ENCODE measurements at regions not wholly inside any gene's neighbourhood (a gene's known extent, or its start where the extent isn't known, plus 50 kb on each side); places are given as distances from the start of the nearest gene placed in this dataset.

DNA sequence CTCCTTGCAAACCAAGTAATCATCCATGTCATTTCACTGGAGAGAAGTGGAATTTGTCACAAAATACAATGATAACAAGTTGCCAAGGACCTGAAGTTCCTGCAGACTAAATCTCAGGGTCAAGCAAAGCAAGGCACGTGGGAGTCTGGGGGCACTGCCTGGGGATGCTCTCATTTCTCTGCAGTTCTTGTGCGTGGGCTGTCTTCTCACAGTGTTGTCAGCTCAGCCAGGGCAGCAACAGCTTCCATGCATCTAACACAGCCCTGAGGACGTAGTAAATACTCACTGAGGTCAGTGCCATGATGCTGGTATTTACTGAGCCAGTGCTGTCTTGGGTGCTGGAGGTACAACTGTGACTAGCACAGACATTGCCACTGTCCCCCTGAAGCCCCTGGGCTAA is 62.9 kb upstream of the CMKLR1 start:
- no peaks in the 10 kb centered on the region for H3K9me3 Mint-ChIP-seq (ENCODE audit: unreplicated experiment)
- H3K27ac Mint-ChIP-seq (ENCODE audit: unreplicated experiment) = no peak overlapping the region
- DNase-seq (ENCODE audit: low spot score) = no peak
- H3K4me3 Mint-ChIP-seq (ENCODE audit: unreplicated experiment) = no peak overlapping the region
- no peaks in the 10 kb centered on the region for H3K27me3 Mint-ChIP-seq (ENCODE audit: unreplicated experiment)
- no peaks in the 10 kb centered on the region for H3K4me1 Mint-ChIP-seq (ENCODE audit: unreplicated experiment)
- no peaks in the 10 kb centered on the region for H3K36me3 Mint-ChIP-seq (ENCODE audit: low read depth, unreplicated experiment)
- TF ChIP-seq, protein P1, sequence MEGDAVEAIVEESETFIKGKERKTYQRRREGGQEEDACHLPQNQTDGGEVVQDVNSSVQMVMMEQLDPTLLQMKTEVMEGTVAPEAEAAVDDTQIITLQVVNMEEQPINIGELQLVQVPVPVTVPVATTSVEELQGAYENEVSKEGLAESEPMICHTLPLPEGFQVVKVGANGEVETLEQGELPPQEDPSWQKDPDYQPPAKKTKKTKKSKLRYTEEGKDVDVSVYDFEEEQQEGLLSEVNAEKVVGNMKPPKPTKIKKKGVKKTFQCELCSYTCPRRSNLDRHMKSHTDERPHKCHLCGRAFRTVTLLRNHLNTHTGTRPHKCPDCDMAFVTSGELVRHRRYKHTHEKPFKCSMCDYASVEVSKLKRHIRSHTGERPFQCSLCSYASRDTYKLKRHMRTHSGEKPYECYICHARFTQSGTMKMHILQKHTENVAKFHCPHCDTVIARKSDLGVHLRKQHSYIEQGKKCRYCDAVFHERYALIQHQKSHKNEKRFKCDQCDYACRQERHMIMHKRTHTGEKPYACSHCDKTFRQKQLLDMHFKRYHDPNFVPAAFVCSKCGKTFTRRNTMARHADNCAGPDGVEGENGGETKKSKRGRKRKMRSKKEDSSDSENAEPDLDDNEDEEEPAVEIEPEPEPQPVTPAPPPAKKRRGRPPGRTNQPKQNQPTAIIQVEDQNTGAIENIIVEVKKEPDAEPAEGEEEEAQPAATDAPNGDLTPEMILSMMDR (IDR thresholded peaks at IDR 0.05; ENCODE audit: unreplicated experiment) = no peak

GRCh38 chr12:108400900-108401480 is 61.9 kb upstream of the CMKLR1 start:
- no peaks in the 10 kb centered on the region for H3K9me3 Mint-ChIP-seq (ENCODE audit: unreplicated experiment)
- DNase-seq (ENCODE audit: low spot score) = no peak
- H3K27me3 Mint-ChIP-seq (ENCODE audit: unreplicated experiment) = no peaks in the 10 kb centered on the region
- H3K4me1 Mint-ChIP-seq (ENCODE audit: unreplicated experiment) = no peaks in the 10 kb centered on the region
- H3K4me3 Mint-ChIP-seq (ENCODE audit: unreplicated experiment) = no peak overlapping the region
- no peaks in the 10 kb centered on the region for H3K36me3 Mint-ChIP-seq (ENCODE audit: low read depth, unreplicated experiment)
- H3K27ac Mint-ChIP-seq (ENCODE audit: unreplicated experiment) = no peak overlapping the region
- TF ChIP-seq, protein P1 (IDR thresholded peaks at IDR 0.05; ENCODE audit: unreplicated experiment) = no peak

GRCh38 chr12:108400481-108400880 is 61.4 kb upstream of the CMKLR1 start:
- Mint-ChIP-seq H3K4me3 (ENCODE audit: unreplicated experiment) (no peak overlapping the region), H3K27me3 (ENCODE audit: unreplicated experiment) (no peaks in the 10 kb centered on the region), H3K27ac (ENCODE audit: unreplicated experiment) (no peak overlapping the region), H3K4me1 (ENCODE audit: unreplicated experiment) (no peaks in the 10 kb centered on the region), H3K9me3 (ENCODE audit: unreplicated experiment) (no peaks in the 10 kb centered on the region), H3K36me3 (ENCODE audit: low read depth, unreplicated experiment) (no peaks in the 10 kb centered on the region)
- no peak for DNase-seq (ENCODE audit: low spot score)
- TF ChIP-seq, protein P1 (IDR thresholded peaks at IDR 0.05; ENCODE audit: unreplicated experiment) = no peak

DNA sequence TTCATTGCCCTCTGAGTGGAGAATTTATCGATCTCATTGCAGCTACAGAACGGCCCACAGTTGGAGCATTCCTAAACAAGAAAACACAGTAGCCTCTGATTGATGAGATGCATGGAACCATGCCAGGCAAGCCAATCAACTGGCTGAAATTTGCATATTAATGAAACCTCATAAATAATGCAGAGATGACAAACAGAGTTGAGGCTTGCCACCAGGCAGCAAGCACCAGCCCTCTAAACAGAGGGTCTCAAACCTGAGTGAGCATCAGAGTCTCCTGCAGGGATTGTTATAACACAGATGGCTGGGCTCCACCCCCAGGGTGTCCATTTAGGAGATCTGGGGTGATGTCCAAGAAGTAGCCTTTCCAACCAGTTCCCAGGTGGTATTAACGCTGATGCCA is 60.9 kb upstream of the CMKLR1 start:
- Mint-ChIP-seq H3K9me3 (ENCODE audit: unreplicated experiment) (no peaks in the 10 kb centered on the region), H3K4me3 (ENCODE audit: unreplicated experiment) (no peak overlapping the region), H3K27me3 (ENCODE audit: unreplicated experiment) (no peaks in the 10 kb centered on the region), H3K36me3 (ENCODE audit: low read depth, unreplicated experiment) (no peaks in the 10 kb centered on the region), H3K27ac (ENCODE audit: unreplicated experiment) (no peak overlapping the region), H3K4me1 (ENCODE audit: unreplicated experiment) (no peaks in the 10 kb centered on the region)
- DNase-seq (ENCODE audit: low spot score) = no peak
- TF ChIP-seq, protein P1 (IDR thresholded peaks at IDR 0.05; ENCODE audit: unreplicated experiment) = no peak

DNA sequence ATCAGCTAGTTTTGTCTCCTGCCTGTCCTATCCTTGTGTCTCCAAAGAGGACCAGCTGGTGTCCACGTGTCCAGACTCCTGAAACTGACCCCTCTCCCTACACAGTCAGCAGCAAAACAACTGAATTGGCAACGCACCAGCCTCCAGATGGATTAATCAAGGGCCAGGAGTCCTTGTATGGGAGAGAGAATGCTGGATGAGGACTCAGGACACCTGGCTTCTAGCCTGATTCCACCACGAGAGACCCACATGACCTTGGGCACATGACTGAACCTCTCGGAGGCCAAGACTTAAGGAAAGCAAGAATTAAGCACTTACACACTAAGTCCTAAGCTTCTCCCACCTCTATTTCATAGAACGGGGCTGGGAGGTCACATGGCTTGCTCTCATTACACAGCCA is 60.4 kb upstream of the CMKLR1 start:
- no peak for DNase-seq (ENCODE audit: low spot score)
- H3K36me3 Mint-ChIP-seq (ENCODE audit: low read depth, unreplicated experiment) = no peaks in the 10 kb centered on the region
- H3K4me1 Mint-ChIP-seq (ENCODE audit: unreplicated experiment) = no peaks in the 10 kb centered on the region
- H3K9me3 Mint-ChIP-seq (ENCODE audit: unreplicated experiment) = no peaks in the 10 kb centered on the region
- H3K27me3 Mint-ChIP-seq (ENCODE audit: unreplicated experiment) = no peaks in the 10 kb centered on the region
- TF ChIP-seq, protein P1 (IDR thresholded peaks at IDR 0.05; ENCODE audit: unreplicated experiment) = no peak
- H3K4me3 Mint-ChIP-seq (ENCODE audit: unreplicated experiment) = no peak overlapping the region
- H3K27ac Mint-ChIP-seq (ENCODE audit: unreplicated experiment) = no peak overlapping the region

Measured in endothelial cell (in vitro differentiated cells).